HEK293T (cell line): ENCODE measurements at regions not wholly inside any gene's neighbourhood (a gene's known extent, or its start where the extent isn't known, plus 50 kb on each side); places are given as distances from the start of the nearest gene placed in this dataset.

ENCODE experiments used
- BHLHE40 ChIP-seq: fragments of 450-650 bp; IDR thresholded peaks from 2 replicates; pipeline ENCODE4 v1.6.1; 2016; ENCODE audit warnings: mild to moderate bottlenecking, moderate library complexity, borderline replicate concordance
- CTBP1 ChIP-seq: fragments of 450-650 bp; IDR thresholded peaks from 2 replicates; pipeline ENCODE4 v1.6.1; 2016; ENCODE audit warnings: borderline replicate concordance
- FOXK2 ChIP-seq: fragments of 450-650 bp; IDR thresholded peaks from 2 replicates; pipeline ENCODE4 v1.6.1; 2016; ENCODE audit warnings: mild to moderate bottlenecking
- LEF1 ChIP-seq: fragments of 450-650 bp; IDR thresholded peaks from 2 replicates; pipeline ENCODE4 v1.6.1; 2017; ENCODE audit warnings: mild to moderate bottlenecking, borderline replicate concordance
- NFRKB ChIP-seq: fragments of 450-650 bp; IDR thresholded peaks from 2 replicates; pipeline ENCODE4 v1.6.1; 2016; ENCODE audit warnings: mild to moderate bottlenecking, moderate library complexity
- SUZ12 ChIP-seq: fragments of 450-650 bp; IDR thresholded peaks from 2 replicates; pipeline ENCODE4 v1.6.1; 2016; ENCODE audit warnings: mild to moderate bottlenecking
- TARDBP ChIP-seq: fragments of 450-650 bp; IDR thresholded peaks from 2 replicates; pipeline ENCODE4 v1.6.1; 2016
- ZNF384 ChIP-seq: fragments of 450-650 bp; IDR thresholded peaks from 2 replicates; pipeline ENCODE4 v1.6.1; 2016

DNA sequence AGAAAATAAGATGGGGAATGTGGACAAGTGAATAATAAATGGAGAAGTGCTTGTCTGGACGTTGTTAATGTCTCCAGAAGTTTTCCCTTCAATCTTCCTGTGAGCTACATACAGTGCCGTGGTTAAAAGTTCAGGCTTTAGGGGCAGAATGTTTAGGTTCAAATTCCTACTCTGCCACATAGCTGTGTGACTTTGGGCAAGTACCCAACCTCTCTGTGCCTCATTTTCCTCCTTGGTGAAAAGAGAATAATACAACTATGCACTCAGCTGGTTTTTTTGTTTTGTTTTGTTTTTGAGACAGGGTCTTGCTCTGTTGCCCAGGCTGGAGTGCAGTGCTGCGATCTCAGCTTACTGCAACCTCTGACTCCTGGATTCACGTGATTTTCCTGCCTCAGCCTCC, 143.5 kb downstream of the CHIC2 start:
- TF ChIP-seq NFRKB (no peak), SUZ12 (no peak), ZNF384 (no peak), FOXK2 (no peak), LEF1 (no peak), BHLHE40 (no peak), TARDBP (no peak), CTBP1 (no peak)
